OCI-LY7 (cell line): ENCODE measurements at regions not wholly inside any gene's neighbourhood (a gene's known extent, or its start where the extent isn't known, plus 50 kb on each side); places are given as distances from the start of the nearest gene placed in this dataset.

ENCODE experiments used
- BruUV-seq: library from RNA; stranded (reverse); fragments of 400-500 nt; replicated peaks from 2 replicates; lab custom pipeline; 2021; lab: Mats Ljungman, UMichigan
- CTCF ChIA-PET: fragments of 300-600 bp; sonication (Branson Sonifier 250); formaldehyde crosslinking; loops from one replicate; lab custom pipeline; 2022; ENCODE audit warnings: antibody characterized with exemption; ENCODE audit not compliant: unreplicated experiment; lab: Charles Lee
- POLR2A ChIA-PET: fragments of 300-600 bp; sonication (Branson Sonifier 250); formaldehyde crosslinking; loops from one replicate; lab custom pipeline; 2022; ENCODE audit warnings: antibody characterized with exemption; lab: Charles Lee
- DNase-seq: peaks from one replicate; pipeline ENCODE4 v3.0.0-alpha.2; 2015; ENCODE audit warnings: low spot score
- H2AFZ ChIP-seq: fragments of 200-600 bp; sonication (generic), shearing (Covaris generic); 2 replicates; pipeline ENCODE4 v1.6.1; 2014; ENCODE audit warnings: mild to moderate bottlenecking, antibody characterized with exemption, low read length, moderate library complexity
- H3K27ac ChIP-seq: fragments of 200-600 bp; sonication (generic); 2 replicates; pipeline ENCODE4 v1.5.1; 2014; ENCODE audit warnings: mixed run types, low read depth, mild to moderate bottlenecking, moderate library complexity, low read length, inconsistent platforms; ENCODE audit not compliant: poor library complexity, severe bottlenecking
- H3K36me3 ChIP-seq: fragments of 200-600 bp; sonication (generic); 2 replicates; pipeline ENCODE4 v1.6.1; 2014; ENCODE audit warnings: mild to moderate bottlenecking, antibody characterized with exemption, low read length, moderate library complexity, mixed read lengths; ENCODE audit not compliant: insufficient read depth
- H3K4me1 ChIP-seq: fragments of 200-600 bp; sonication (generic); 2 replicates; pipeline ENCODE4 v1.5.1; 2014; ENCODE audit warnings: mild to moderate bottlenecking, low read length; ENCODE audit not compliant: insufficient read depth, poor library complexity, severe bottlenecking
- H3K4me2 ChIP-seq: fragments of 200-600 bp; sonication (generic); 2 replicates; pipeline ENCODE4 v1.6.1; 2014; ENCODE audit warnings: mild to moderate bottlenecking, low read length
- H3K4me3 ChIP-seq: fragments of 200-600 bp; sonication (generic); 2 replicates; pipeline ENCODE4 v1.5.1; 2014; ENCODE audit warnings: mild to moderate bottlenecking, low read depth, low read length; ENCODE audit not compliant: poor library complexity, severe bottlenecking
- H3K79me2 ChIP-seq: fragments of 200-600 bp; sonication (generic); 2 replicates; pipeline ENCODE4 v1.6.1; 2016; ENCODE audit warnings: low read depth, mild to moderate bottlenecking, low read length, moderate library complexity, mixed read lengths; ENCODE audit not compliant: insufficient read depth
- H3K9me2 ChIP-seq: fragments of 200-600 bp; sonication (generic); 2 replicates; pipeline ENCODE4 v1.6.1; 2016; ENCODE audit warnings: mild to moderate bottlenecking, low read length, mixed read lengths; ENCODE audit not compliant: insufficient read depth
- H3K9me3 ChIP-seq: fragments of 200-600 bp; sonication (generic); 2 replicates; pipeline ENCODE4 v1.6.1; 2014; ENCODE audit warnings: mild to moderate bottlenecking, mixed run types, low read length, mixed read lengths
- H4K20me1 ChIP-seq: fragments of 200-600 bp; sonication (generic); 2 replicates; pipeline ENCODE4 v1.6.1; 2014; ENCODE audit warnings: mild to moderate bottlenecking, antibody characterized with exemption, low read length, moderate library complexity, mixed read lengths; ENCODE audit not compliant: insufficient read depth
- CTCF ChIP-seq: fragments of 200-600 bp; sonication (generic); conservative IDR thresholded peaks from 2 replicates; pipeline ENCODE4 v1.5.1; 2014; ENCODE audit warnings: mild to moderate bottlenecking, antibody characterized with exemption, low read length, moderate library complexity, mixed read lengths
- EZH2phosphoT487 ChIP-seq: fragments of 200-600 bp; sonication (generic); IDR thresholded peaks from 2 replicates; pipeline ENCODE4 v1.6.1; 2018; ENCODE audit warnings: low read depth, borderline replicate concordance, mild to moderate bottlenecking, mixed run types, antibody characterized with exemption, low read length, moderate library complexity, mixed read lengths
- intact Hi-C: fragments of 100-400 bp; cut with micrococcal nuclease; formaldehyde crosslinking; loops from one replicate; pipeline ENCODE4 v1.10.0; 2022; ENCODE audit not compliant: unreplicated experiment

GRCh38 chr18:27843783-27844777, 332.9 kb downstream of the CDH2 start:
- CTCF ChIA-PET = no interaction called here

GRCh38 chr18:27839141-27839540, 337.8 kb downstream of the CDH2 start:
- no peaks in the 10 kb centered on the region for H3K9me3 ChIP-seq
- no peak for DNase-seq
- H3K27ac ChIP-seq = no peak overlapping the region
- no TSS peak for BruUV-seq
- H2AFZ ChIP-seq = no peak overlapping the region
- H3K9me2 ChIP-seq = no peaks in the 10 kb centered on the region
- H3K4me2 ChIP-seq = no peak overlapping the region
- intact Hi-C loops = no loop called here
- no peaks in the 10 kb centered on the region for H3K36me3 ChIP-seq
- H3K4me3 ChIP-seq = no peak overlapping the region
- POLR2A ChIA-PET = no interaction called here
- H3K79me2 ChIP-seq = no peaks in the 10 kb centered on the region
- TF ChIP-seq EZH2phosphoT487 (no peak), CTCF (no peak)
- H3K4me1 ChIP-seq = no peaks in the 10 kb centered on the region
- CTCF ChIA-PET = no interaction called here
- no peaks in the 10 kb centered on the region for H4K20me1 ChIP-seq

More at GRCh38 chr18:27843783-27844777, 332.9 kb downstream of the CDH2 start:
- Histone ChIP-seq H3K79me2 (no peaks in the 10 kb centered on the region), H3K4me1 (no peaks in the 10 kb centered on the region), H3K9me3 (no peaks in the 10 kb centered on the region), H3K4me2 (no peak overlapping the region), H3K4me3 (no peak overlapping the region), H2AFZ (no peak overlapping the region), H4K20me1 (no peaks in the 10 kb centered on the region), H3K9me2 (no peaks in the 10 kb centered on the region), H3K27ac (no peak overlapping the region), H3K36me3 (no peaks in the 10 kb centered on the region)
- POLR2A ChIA-PET = interaction anchor here (0.6 kb wide), 1 partner anchor 93 kb away, joined by 3 read pairs; no protein-coding TSS in a partner anchor
- intact Hi-C loops = no loop called here
- TF ChIP-seq CTCF = no peak
- no peak for TF ChIP-seq EZH2phosphoT487
- BruUV-seq = no TSS peak
- no peak for DNase-seq

- Histone ChIP-seq H3K36me3 (no peaks in the 10 kb centered on the region), H3K4me1 (no peaks in the 10 kb centered on the region), H3K27ac (no peak overlapping the region), H4K20me1 (no peaks in the 10 kb centered on the region), H3K9me3 (no peaks in the 10 kb centered on the region), H3K4me2 (no peak overlapping the region), H3K9me2 (no peaks in the 10 kb centered on the region), H3K4me3 (no peak overlapping the region), H2AFZ (no peak overlapping the region), H3K79me2 (no peaks in the 10 kb centered on the region)
- no peak for TF ChIP-seq EZH2phosphoT487
- no peak for TF ChIP-seq CTCF
- intact Hi-C loops = no loop called here
- ChIA-PET CTCF (no interaction called here), POLR2A (no interaction called here)
- BruUV-seq = no TSS peak
- DNase-seq = no peak
Measured at GRCh38 chr18:27838225-27838624, 338.7 kb downstream of the CDH2 start.
